A549 (cell line): ENCODE measurements at regions not wholly inside any gene's neighbourhood (a gene's known extent, or its start where the extent isn't known, plus 50 kb on each side); places are given as distances from the start of the nearest gene placed in this dataset.

Experiments used
- ATAC-seq, 2 experiments: fragments of 200-7000 bp in 1 of 2; fragments of >200 bp in 1 of 2; cut with Nextera tagmentation in 1 of 2; cut with Tn5 transposase in 1 of 2; 3 replicates each; pipeline versions ENCODE4 v1.8.0 to v1.9.1; 2018 to 2020; ENCODE audit warnings: mild to moderate bottlenecking in 1 of 2, moderate library complexity in 1 of 2
- CTCF ChIA-PET: fragments of 300-600 bp; sonication (Branson Sonifier 250); formaldehyde crosslinking; extraction: SDS; loops from one replicate; lab custom pipeline; 2021; ENCODE audit warnings: antibody characterized with exemption, inconsistent platforms; lab: Yijun Ruan, JAX
- POLR2A ChIA-PET: fragments of 350-600 bp; formaldehyde crosslinking; extraction: SDS; loops from one replicate; lab custom pipeline; 2021; ENCODE audit warnings: antibody characterized with exemption, inconsistent platforms; lab: Yijun Ruan, JAX
- DNase-seq, 2 experiments: peaks; one replicate each; pipeline versions ENCODE4 v3.0.0 to v3.0.0-alpha.2; 2011 to 2016; ENCODE audit warnings: low read depth in 1 of 2, low spot score in 1 of 2
- FAIRE-seq: peaks from 2 replicates; lab custom pipeline; 2011; peaks lifted over from hg19 to GRCh38; lab: Jason Lieb, UNC
- H3K27ac ChIP-seq, 2 experiments: fragments of >200 bp; sonication (Bioruptor Twin); formaldehyde crosslinking; 3 replicates each; pipeline ENCODE4 v1.5.1; 2016 to 2017
- H3K4me1 ChIP-seq: fragments of >200 bp; sonication (Bioruptor Twin); formaldehyde crosslinking; 3 replicates; pipeline ENCODE4 v1.6.1; 2016
- H3K4me2 ChIP-seq: fragments of >200 bp; sonication (Bioruptor Twin); formaldehyde crosslinking; 3 replicates; pipeline ENCODE4 v1.6.1; 2016
- H3K4me3 ChIP-seq: fragments of >200 bp; sonication (Bioruptor Twin); formaldehyde crosslinking; 3 replicates; pipeline ENCODE4 v1.5.1; 2016
- H3K9me3 ChIP-seq: fragments of >200 bp; sonication (Bioruptor Twin); formaldehyde crosslinking; 3 replicates; pipeline ENCODE4 v1.6.1; 2016
- ATOH8 ChIP-seq: fragments of 250-450 bp; sonication (Bioruptor Pico); IDR thresholded peaks from 2 replicates; pipeline ENCODE4 v1.5.0; 2020; ENCODE audit warnings: low read depth, mild to moderate bottlenecking, moderate library complexity
- BCL3 ChIP-seq: fragments of >200 bp; sonication (Bioruptor Twin); formaldehyde crosslinking; IDR thresholded peaks from 3 replicates; pipeline ENCODE4 v1.6.1; 2016
- BHLHE40 ChIP-seq: IDR thresholded peaks from 2 replicates; pipeline ENCODE4 v1.6.1; 2012; ENCODE audit warnings: low read depth, low read length, inconsistent platforms
- CEBPB ChIP-seq, 2 experiments: fragments of >200 bp in 1 of 2; sonication (Bioruptor Twin) in 1 of 2; formaldehyde crosslinking in 1 of 2; IDR thresholded peaks; 2 replicates each; pipeline ENCODE4 v1.6.1; 2012 to 2016
- EHMT2 ChIP-seq: fragments of 200-600 bp; sonication (generic); IDR thresholded peaks from 2 replicates; pipeline ENCODE4 v1.6.1; 2016; ENCODE audit warnings: antibody characterized with exemption, low read depth, mild to moderate bottlenecking, moderate library complexity
- EP300 ChIP-seq, 2 experiments: fragments of >200 bp; sonication (Bioruptor Twin); formaldehyde crosslinking; IDR thresholded peaks; 2 replicates in 1 of 2; 3 replicates in 1 of 2; pipeline ENCODE4 v1.6.1; 2016 to 2017
- FOSL2 ChIP-seq, 2 experiments: fragments of 450-650 bp in 1 of 2; fragments of >200 bp in 1 of 2; sonication (Bioruptor Twin) in 1 of 2; formaldehyde crosslinking; IDR thresholded peaks; 2 replicates each; pipeline versions ENCODE4 v1.5.0 to v1.6.1; 2016 to 2020; ENCODE audit warnings: mild to moderate bottlenecking in 1 of 2, moderate library complexity in 1 of 2
- FOXS1 ChIP-seq: fragments of 250-450 bp; sonication (Bioruptor Pico); IDR thresholded peaks from 2 replicates; pipeline ENCODE4 v1.5.0; 2020; ENCODE audit warnings: mild to moderate bottlenecking, moderate library complexity
- GATA3 ChIP-seq: IDR thresholded peaks from 2 replicates; pipeline ENCODE4 v1.6.1; 2012; ENCODE audit warnings: borderline replicate concordance
- HDAC2 ChIP-seq: fragments of 200-600 bp; sonication (generic); IDR thresholded peaks from 2 replicates; pipeline ENCODE4 v1.6.1; 2016
- HES2 ChIP-seq: fragments of >200 bp; sonication (Bioruptor Twin); formaldehyde crosslinking; IDR thresholded peaks from 2 replicates; pipeline ENCODE4 v1.6.1; 2016
- HOXA7 ChIP-seq: fragments of 250-450 bp; sonication (Bioruptor Pico); IDR thresholded peaks from 2 replicates; pipeline ENCODE4 v1.5.0; 2020; ENCODE audit warnings: mild to moderate bottlenecking, moderate library complexity
- HOXB5 ChIP-seq: fragments of 250-450 bp; sonication (Bioruptor Pico); IDR thresholded peaks from 2 replicates; pipeline ENCODE4 v1.5.0; 2020; ENCODE audit warnings: mild to moderate bottlenecking, moderate library complexity
- JUN ChIP-seq, 2 experiments: fragments of >200 bp; sonication (Bioruptor Twin); formaldehyde crosslinking; IDR thresholded peaks; 2 replicates in 1 of 2; 3 replicates in 1 of 2; pipeline ENCODE4 v1.6.1; 2016 to 2017
- JUNB ChIP-seq: fragments of >200 bp; sonication (Bioruptor Twin); formaldehyde crosslinking; IDR thresholded peaks from 2 replicates; pipeline ENCODE4 v1.6.1; 2016
- NPAS2 ChIP-seq: fragments of 250-450 bp; sonication (Bioruptor Pico); IDR thresholded peaks from 2 replicates; pipeline ENCODE4 v1.8.0; 2022; ENCODE audit warnings: mild to moderate bottlenecking, moderate library complexity, borderline replicate concordance
- PBX3 ChIP-seq: IDR thresholded peaks from 2 replicates; pipeline ENCODE4 v1.6.1; 2012
- RAD21 ChIP-seq, 2 experiments: fragments of >200 bp in 1 of 2; sonication (Bioruptor Twin) in 1 of 2; formaldehyde crosslinking in 1 of 2; IDR thresholded peaks in 1 of 2; conservative IDR thresholded peaks in 1 of 2; 2 replicates in 1 of 2; 3 replicates in 1 of 2; pipeline ENCODE4 v1.6.1; 2012 to 2018; ENCODE audit warnings: inconsistent platforms in 1 of 2
- RARB ChIP-seq: fragments of 250-450 bp; sonication (Bioruptor Pico); IDR thresholded peaks from 2 replicates; pipeline ENCODE4 v1.8.0; 2021; ENCODE audit warnings: mild to moderate bottlenecking, moderate library complexity
- REST ChIP-seq: fragments of 200-600 bp; sonication (generic); IDR thresholded peaks from 2 replicates; pipeline ENCODE4 v1.6.1; 2016; ENCODE audit warnings: antibody characterized with exemption, mild to moderate bottlenecking, moderate library complexity
- RNF2 ChIP-seq: fragments of 200-600 bp; sonication (generic); IDR thresholded peaks from 2 replicates; pipeline ENCODE4 v1.6.1; 2016; ENCODE audit warnings: low read depth, mild to moderate bottlenecking, antibody characterized with exemption, moderate library complexity, borderline replicate concordance
- SREBF2 ChIP-seq: fragments of 450-650 bp; IDR thresholded peaks from 2 replicates; pipeline ENCODE4 v1.6.1; 2014; ENCODE audit warnings: mild to moderate bottlenecking, moderate library complexity
- TP53 ChIP-seq: fragments of 250-450 bp; sonication (Bioruptor Pico); IDR thresholded peaks from 2 replicates; pipeline ENCODE4 v1.5.0; 2021; ENCODE audit warnings: mild to moderate bottlenecking, moderate library complexity
- ZSCAN20 ChIP-seq: fragments of 250-450 bp; sonication (Bioruptor Pico); IDR thresholded peaks from 2 replicates; pipeline ENCODE4 v1.8.0; 2022; ENCODE audit warnings: mild to moderate bottlenecking, moderate library complexity
- WGBS: methylation state at CpG from one replicate; pipeline ENCODE4 v1.1.6; 2017; ENCODE audit errors: missing lambda C conversion rate; 5-methylcytosine and 5-hydroxymethylcytosine counted together

GRCh38 chr13:65035302-65035701 is 2194.8 kb downstream of the PCDH9 start:
- CTCF ChIA-PET = no interaction called here
- Histone ChIP-seq H3K4me2 (no peak overlapping the region), H3K27ac (no peak overlapping the region), H3K4me1 (no peaks in the 10 kb centered on the region)
- TF ChIP-seq ZSCAN20 (CRISPR knock-in tag) (no peak), TP53 (CRISPR knock-in tag) (no peak), RNF2 (no peak), HES2 (no peak), HOXB5 (CRISPR knock-in tag) (no peak), CEBPB (IDR thresholded peaks at IDR 0.05) (no peak)
- TF ChIP-seq, all 56 proteins: peak for 0
- Histone ChIP-seq H3K4me3 (no peak overlapping the region), H3K9me3 (no peaks in the 10 kb centered on the region)
- FAIRE-seq (no peak), ATAC-seq (no peak), DNase-seq (no peak)
- POLR2A ChIA-PET = no interaction called here

GRCh38 chr13:65034266-65034665 is 2195.9 kb downstream of the PCDH9 start:
- ATAC-seq = no peak
- no peak for DNase-seq
- no peak for FAIRE-seq
- Histone ChIP-seq H3K9me3 (no peaks in the 10 kb centered on the region), H3K4me1 (no peaks in the 10 kb centered on the region), H3K27ac (no peak overlapping the region), H3K4me3 (no peak overlapping the region), H3K4me2 (no peak overlapping the region)
- 84% methylated on average over 12 of the region's 22 CpGs for WGBS
- POLR2A ChIA-PET = no interaction called here
- CTCF ChIA-PET = no interaction called here
- TF ChIP-seq CEBPB (IDR thresholded peaks at IDR 0.05) (no peak), RARB (CRISPR knock-in tag) (no peak), GATA3 (no peak), JUN (IDR thresholded peaks at IDR 0.05) (no peak), HDAC2 (no peak), NPAS2 (CRISPR knock-in tag) (no peak), EHMT2 (no peak), SREBF2 (no peak)

- TF ChIP-seq ZSCAN20 (CRISPR knock-in tag) = no peak
- TF ChIP-seq NPAS2 (CRISPR knock-in tag) = no peak
- TF ChIP-seq ATOH8 (CRISPR knock-in tag) = no peak
- no peak for TF ChIP-seq RAD21 (conservative IDR thresholded peaks at IDR 0.05 in 1 of 2, IDR thresholded peaks at IDR 0.05 in 1 of 2)
- TF ChIP-seq JUNB = no peak
- TF ChIP-seq RARB (CRISPR knock-in tag) = no peak
- FAIRE-seq = no peak
- no CpG with 5 or more reads among the region's 2 CpGs for WGBS
- Histone ChIP-seq H3K4me2 (no peak overlapping the region), H3K4me1 (no peaks in the 10 kb centered on the region), H3K4me3 (no peak overlapping the region), H3K9me3 (no peaks in the 10 kb centered on the region), H3K27ac (no peak overlapping the region)
- ChIA-PET POLR2A (no interaction called here), CTCF (no interaction called here)
- ATAC-seq = no peak
- no peak for DNase-seq
Observed at GRCh38 chr13:65032825-65033224, 2197.3 kb downstream of the PCDH9 start.

- no peak for ATAC-seq
- no peaks in the 10 kb centered on the region for H3K4me1 ChIP-seq
- ChIA-PET CTCF (no interaction called here), POLR2A (no interaction called here)
- TF ChIP-seq BHLHE40 (no peak), EP300 (IDR thresholded peaks at IDR 0.05) (no peak), JUNB (no peak), HOXA7 (CRISPR knock-in tag) (no peak), FOXS1 (no peak), BCL3 (no peak), PBX3 (no peak), REST (no peak), FOSL2 (IDR thresholded peaks at IDR 0.05) (no peak), FOSL2 (CRISPR knock-in tag; IDR thresholded peaks at IDR 0.05) (no peak), TP53 (CRISPR knock-in tag) (no peak)
- 75% methylated on average over 1 of the region's 1 CpG for WGBS
- no peaks in the 10 kb centered on the region for H3K9me3 ChIP-seq
- no peak overlapping the region for H3K4me2 ChIP-seq
- no peak overlapping the region for H3K27ac ChIP-seq
- H3K4me3 ChIP-seq = no peak overlapping the region
- DNase-seq = no peak
- no peak for FAIRE-seq
Observed at GRCh38 chr13:65028101-65028500, 2202.0 kb downstream of the PCDH9 start.
